Testis (tissue), 2 donors: ENCODE measurements at regions not wholly inside any gene's neighbourhood (a gene's known extent, or its start where the extent isn't known, plus 50 kb on each side); places are given as distances from the start of the nearest gene placed in this dataset.

Experiments used
- DNase-seq: peaks from one replicate; pipeline ENCODE4 v3.0.0-alpha.2; 2019
- H3K27ac ChIP-seq, 2 donors: fragments of 200-600 bp; sonication (generic); one replicate each; pipeline ENCODE4 v1.5.1; 2019
- H3K27me3 ChIP-seq: fragments of 200-600 bp; sonication (generic); one replicate; pipeline ENCODE4 v1.5.1; 2019
- H3K36me3 ChIP-seq: fragments of 200-600 bp; sonication (generic); one replicate; pipeline ENCODE4 v1.5.1; 2017; ENCODE audit warnings: low read depth; ENCODE audit errors: missing control alignments
- H3K4me1 ChIP-seq: fragments of 200-600 bp; sonication (generic); one replicate; pipeline ENCODE4 v1.5.1; 2019
- H3K4me3 ChIP-seq, 2 donors: fragments of 200-600 bp; sonication (generic); one replicate each; pipeline ENCODE4 v1.5.1; 2017 to 2019
- H3K9me3 ChIP-seq: fragments of 200-600 bp; sonication (generic); one replicate; pipeline ENCODE4 v1.5.1; 2017
- CTCF ChIP-seq, 3 experiments: fragments of 450-650 bp in 2 of 3; fragments of 200-600 bp in 1 of 3; sonication (generic) in 1 of 3; IDR thresholded peaks; one replicate each; pipeline ENCODE4 v1.5.1; 2016 to 2019; ENCODE audit warnings: antibody characterized with exemption in 3 of 3, mild to moderate bottlenecking in 2 of 3, moderate library complexity in 1 of 3
- POLR2A ChIP-seq: fragments of 450-650 bp; IDR thresholded peaks from one replicate; pipeline ENCODE4 v1.6.1; 2017; ENCODE audit warnings: antibody characterized with exemption, mild to moderate bottlenecking, moderate library complexity
- WGBS, 2 donors: methylation state at CpG; one replicate each; pipeline ENCODE4 v1.1.5; 2018; 5-methylcytosine and 5-hydroxymethylcytosine counted together
- intact Hi-C: fragments of 100-400 bp; cut with DNase I; formaldehyde crosslinking; loops from one replicate; pipeline ENCODE4 v1.15.1; 2023; ENCODE audit warnings: low total_unique reads

GRCh38 chr16:35749253-35750141, 2290.1 kb downstream of the TP53TG3F start:
- Histone ChIP-seq H3K4me3 (no peak overlapping the region), H3K27me3 (no peaks in the 10 kb centered on the region), H3K36me3 (no peaks in the 10 kb centered on the region), H3K9me3 (no peaks in the 10 kb centered on the region), H3K27ac (no peak overlapping the region), H3K4me1 (no peaks in the 10 kb centered on the region)
- no peak for DNase-seq
- TF ChIP-seq CTCF (IDR thresholded peaks at IDR 0.05), result no peak
- TF ChIP-seq POLR2A, result no peak
- 57 to 78% methylated on average over 20 to 43 of the region's 43 CpGs for WGBS, 2 donors
- intact Hi-C loops, result no loop called here

GRCh38 chr16:35750157-35750689, 2290.8 kb downstream of the TP53TG3F start:
- H3K9me3 ChIP-seq, result no peaks in the 10 kb centered on the region
- intact Hi-C loops, result no loop called here
- no peak overlapping the region for H3K4me3 ChIP-seq
- no peak for TF ChIP-seq CTCF (IDR thresholded peaks at IDR 0.05)
- TF ChIP-seq POLR2A, result no peak
- H3K36me3 ChIP-seq, result no peaks in the 10 kb centered on the region
- H3K4me1 ChIP-seq, result no peaks in the 10 kb centered on the region
- no peak for DNase-seq
- no peaks in the 10 kb centered on the region for H3K27me3 ChIP-seq
- WGBS, 2 donors, result 64 to 76% methylated on average over 8 to 9 of the region's 9 CpGs
- no peak overlapping the region for H3K27ac ChIP-seq

- intact Hi-C loops, result no loop called here
- Histone ChIP-seq H3K27me3 (no peaks in the 10 kb centered on the region), H3K4me3 (no peak overlapping the region), H3K9me3 (no peaks in the 10 kb centered on the region), H3K27ac (no peak overlapping the region), H3K36me3 (no peaks in the 10 kb centered on the region), H3K4me1 (no peaks in the 10 kb centered on the region)
- no peak for DNase-seq
- TF ChIP-seq POLR2A, result no peak
- TF ChIP-seq CTCF (IDR thresholded peaks at IDR 0.05), result no peak
- WGBS, 2 donors, result 57 to 80% methylated on average over 13 of the region's 13 CpGs
These were observed 2291.3 kb downstream of the TP53TG3F start for GRCh38 chr16:35750701-35751104.

GRCh38 chr16:35751191-35751941, 2292.0 kb downstream of the TP53TG3F start:
- Histone ChIP-seq H3K4me1 (no peaks in the 10 kb centered on the region), H3K9me3 (no peaks in the 10 kb centered on the region), H3K27me3 (no peaks in the 10 kb centered on the region), H3K4me3 (no peak overlapping the region), H3K36me3 (no peaks in the 10 kb centered on the region), H3K27ac (no peak overlapping the region)
- no peak for DNase-seq
- intact Hi-C loops, result no loop called here
- WGBS, 2 donors, result 73 to 76% methylated on average over 24 of the region's 24 CpGs
- TF ChIP-seq CTCF (IDR thresholded peaks at IDR 0.05) (no peak), POLR2A (no peak)
